ENCODE measurements at regions not wholly inside any gene's neighbourhood (a gene's known extent, or its start where the extent isn't known, plus 50 kb on each side); places are given as distances from the start of the nearest gene placed in this dataset.

- TF ChIP-seq JUNB (IDR thresholded peaks at IDR 0.05) (no peak), FOXS1 (CRISPR knock-in tag; IDR thresholded peaks at IDR 0.05) (no peak), POLR2A (IDR thresholded peaks at IDR 0.05; ENCODE audit: low read length) (no peak), CHD2 (IDR thresholded peaks at IDR 0.05; ENCODE audit: low read length, partially characterized antibody) (no peak), CTCF (IDR thresholded peaks at IDR 0.05) (no peak), MYC (IDR thresholded peaks at IDR 0.05; ENCODE audit: borderline replicate concordance, low read length) (no peak), MAFK (IDR thresholded peaks at IDR 0.05; ENCODE audit: partially characterized antibody) (no peak), SREBF2 (IDR thresholded peaks at IDR 0.05) (no peak), MAZ (IDR thresholded peaks at IDR 0.05; ENCODE audit: borderline replicate concordance, low read depth, low read length) (no peak)
Measured at GRCh38 chr11:92875473-92875872, 94.0 kb upstream of the MTNR1B start.
